ENCODE measurements at regions not wholly inside any gene's neighbourhood (a gene's known extent, or its start where the extent isn't known, plus 50 kb on each side); places are given as distances from the start of the nearest gene placed in this dataset.

GRCh38 chr10:9848981-9849380, 1168.7 kb upstream of the CELF2 start:
- TF ChIP-seq EZH2 (IDR thresholded peaks at IDR 0.05; ENCODE audit: insufficient read depth, poor library complexity, severe bottlenecking): no peak
- TF ChIP-seq EZH2phosphoT487 (IDR thresholded peaks at IDR 0.05; ENCODE audit: insufficient read depth, low read depth): no peak
